Neural crest cell (in vitro differentiated cells): ENCODE measurements at regions not wholly inside any gene's neighbourhood (a gene's known extent, or its start where the extent isn't known, plus 50 kb on each side); places are given as distances from the start of the nearest gene placed in this dataset.
"Not testable (repeated sequence)": the region's sequence is repeated elsewhere in the genome, so short reads cannot be mapped to it uniquely, and the experiment has no call there.

Experiments used
- DNase-seq: peaks from one replicate; pipeline ENCODE4 v3.0.0; 2021; ENCODE audit warnings: low read depth, mixed read lengths, low spot score
- H3K27ac Mint-ChIP-seq: one replicate; pipeline ENCODE4 v1.8.0; 2021; ENCODE audit warnings: mild to moderate bottlenecking, mixed read lengths; ENCODE audit not compliant: unreplicated experiment
- H3K27me3 Mint-ChIP-seq: 2 replicates; pipeline ENCODE4 v1.8.0; 2021; ENCODE audit warnings: low read depth, mild to moderate bottlenecking, mixed read lengths
- H3K36me3 Mint-ChIP-seq: 2 replicates; pipeline ENCODE4 v1.8.0; 2021; ENCODE audit warnings: low read depth, mild to moderate bottlenecking, mixed read lengths
- H3K4me1 Mint-ChIP-seq: 2 replicates; pipeline ENCODE4 v1.8.0; 2021; ENCODE audit warnings: mixed read lengths
- H3K4me3 Mint-ChIP-seq: one replicate; pipeline ENCODE4 v1.8.0; 2021; ENCODE audit warnings: mild to moderate bottlenecking, mixed read lengths
- H3K9me3 Mint-ChIP-seq: 2 replicates; pipeline ENCODE4 v1.8.0; 2021; ENCODE audit warnings: mixed read lengths
- CTCF ChIP-seq: fragments of 200-600 bp; sonication (generic); conservative IDR thresholded peaks from 2 replicates; pipeline ENCODE4 v1.5.0; 2021; ENCODE audit warnings: antibody characterized with exemption, mild to moderate bottlenecking

GRCh38 chrX:84748965-84749656 is 246.9 kb upstream of the HDX start:
- Mint-ChIP-seq H3K27ac (no peak overlapping the region), H3K4me1 (peaks cover 10% of the 10 kb centered on the region), H3K27me3 (no peaks in the 10 kb centered on the region), H3K4me3 (no peak overlapping the region), H3K9me3 (peaks cover 2% of the 10 kb centered on the region), H3K36me3 (no peaks in the 10 kb centered on the region)
- DNase-seq, result no peak
- TF ChIP-seq CTCF, result no peak

GRCh38 chrX:84760560-84760959 is 243.1 kb upstream of the APOOL start:
- Mint-ChIP-seq H3K4me3 (no peak overlapping the region), H3K4me1 (no peaks in the 10 kb centered on the region), H3K36me3 (no peaks in the 10 kb centered on the region), H3K9me3 (peaks cover 9% of the 10 kb centered on the region), H3K27ac (no peak overlapping the region), H3K27me3 (no peaks in the 10 kb centered on the region)
- no peak for DNase-seq
- TF ChIP-seq CTCF, result no peak

- Mint-ChIP-seq H3K9me3 (peaks cover 17% of the 10 kb centered on the region), H3K4me1 (no peaks in the 10 kb centered on the region), H3K27ac (no peak overlapping the region), H3K27me3 (no peaks in the 10 kb centered on the region), H3K36me3 (peaks cover 5% of the 10 kb centered on the region), H3K4me3 (no peak overlapping the region)
- no peak for TF ChIP-seq CTCF
- no peak for DNase-seq
Observed at GRCh38 chrX:84796321-84796720, 207.4 kb upstream of the APOOL start.

GRCh38 chrX:84830836-84831235 is 172.8 kb upstream of the APOOL start:
- Mint-ChIP-seq H3K4me3 (no peak overlapping the region), H3K36me3 (no peaks in the 10 kb centered on the region), H3K9me3 (peaks cover 8% of the 10 kb centered on the region), H3K27ac (no peak overlapping the region), H3K27me3 (no peaks in the 10 kb centered on the region), H3K4me1 (no peaks in the 10 kb centered on the region)
- no peak for DNase-seq
- no peak for TF ChIP-seq CTCF

GRCh38 chrX:84846541-84846940 is 157.1 kb upstream of the APOOL start:
- H3K4me1 Mint-ChIP-seq, H3K27me3 Mint-ChIP-seq, H3K27ac Mint-ChIP-seq, H3K9me3 Mint-ChIP-seq, DNase-seq, H3K4me3 Mint-ChIP-seq, H3K36me3 Mint-ChIP-seq: not testable (repeated sequence)

GRCh38 chrX:84851183-84851582 is 152.5 kb upstream of the APOOL start:
- H3K36me3 Mint-ChIP-seq, H3K27me3 Mint-ChIP-seq, H3K9me3 Mint-ChIP-seq, DNase-seq, H3K27ac Mint-ChIP-seq, H3K4me3 Mint-ChIP-seq, H3K4me1 Mint-ChIP-seq: not testable (repeated sequence)

- not testable (repeated sequence) for H3K27ac Mint-ChIP-seq, H3K4me1 Mint-ChIP-seq, H3K36me3 Mint-ChIP-seq, DNase-seq, H3K9me3 Mint-ChIP-seq, H3K4me3 Mint-ChIP-seq, H3K27me3 Mint-ChIP-seq
Observed at GRCh38 chrX:84856791-84857190, 146.9 kb upstream of the APOOL start.

- DNase-seq, H3K9me3 Mint-ChIP-seq, H3K4me3 Mint-ChIP-seq, H3K27me3 Mint-ChIP-seq, H3K36me3 Mint-ChIP-seq, H3K4me1 Mint-ChIP-seq, H3K27ac Mint-ChIP-seq: not testable (repeated sequence)
Observed at GRCh38 chrX:84858771-84859170, 144.9 kb upstream of the APOOL start.
